NCI-H526 (cell line): ENCODE measurements at regions not wholly inside any gene's neighbourhood (a gene's known extent, or its start where the extent isn't known, plus 50 kb on each side); places are given as distances from the start of the nearest gene placed in this dataset.
"Not testable (repeated sequence)": the region's sequence is repeated elsewhere in the genome, so short reads cannot be mapped to it uniquely, and the experiment has no call there.

Experiments
- DNase-seq, 2 experiments: peaks; one replicate each; lab custom pipeline; 2025; lab: John Stamatoyannopoulos, UW

- no peak for DNase-seq
These were observed 109.5 kb downstream of the UNCX start for GRCh38 chr7:1342090-1342640.

- no peak for DNase-seq
These were observed 110.9 kb downstream of the UNCX start for GRCh38 chr7:1343551-1343950.

GRCh38 chr7:1344421-1344820 is 111.7 kb downstream of the UNCX start:
- no peak for DNase-seq

GRCh38 chr7:1344981-1345701 is 112.5 kb downstream of the UNCX start:
- no peak for DNase-seq

GRCh38 chr7:1345796-1346755 is 113.2 kb downstream of the MICALL2 start:
- no peak for DNase-seq

- DNase-seq: no peak
These were observed 112.4 kb downstream of the MICALL2 start for GRCh38 chr7:1346851-1347250.

GRCh38 chr7:1348096-1348822 is 111.0 kb downstream of the MICALL2 start:
- no peak for DNase-seq

- DNase-seq: no peak
These were observed 110.4 kb downstream of the MICALL2 start for GRCh38 chr7:1348823-1349335.

- DNase-seq: no peak
These were observed 109.9 kb downstream of the MICALL2 start for GRCh38 chr7:1349351-1349761.

GRCh38 chr7:1351881-1352625 is 107.2 kb downstream of the MICALL2 start:
- DNase-seq: no peak

GRCh38 chr7:1352656-1353271 is 106.5 kb downstream of the MICALL2 start:
- no peak for DNase-seq

GRCh38 chr7:1354661-1355567 is 104.4 kb downstream of the MICALL2 start:
- no peak for DNase-seq

GRCh38 chr7:1355568-1356340 is 103.5 kb downstream of the MICALL2 start:
- peak in 1 of 2 experiments; percentile 35 for DNase-seq

- DNase-seq: not testable (repeated sequence)
These were observed 102.4 kb downstream of the MICALL2 start for GRCh38 chr7:1356853-1357252.

GRCh38 chr7:1357260-1357600 is 102.0 kb downstream of the MICALL2 start:
- not testable (repeated sequence) for DNase-seq

GRCh38 chr7:1357601-1358271 is 101.5 kb downstream of the MICALL2 start:
- DNase-seq: peak in 1 of 2 experiments; percentile 43

GRCh38 chr7:1358376-1359050 is 100.8 kb downstream of the MICALL2 start:
- DNase-seq: no peak

- DNase-seq: no peak
These were observed 100.2 kb downstream of the MICALL2 start for GRCh38 chr7:1359051-1359400.
